ENCODE measurements at regions not wholly inside any gene's neighbourhood (a gene's known extent, or its start where the extent isn't known, plus 50 kb on each side); places are given as distances from the start of the nearest gene placed in this dataset.

DNA sequence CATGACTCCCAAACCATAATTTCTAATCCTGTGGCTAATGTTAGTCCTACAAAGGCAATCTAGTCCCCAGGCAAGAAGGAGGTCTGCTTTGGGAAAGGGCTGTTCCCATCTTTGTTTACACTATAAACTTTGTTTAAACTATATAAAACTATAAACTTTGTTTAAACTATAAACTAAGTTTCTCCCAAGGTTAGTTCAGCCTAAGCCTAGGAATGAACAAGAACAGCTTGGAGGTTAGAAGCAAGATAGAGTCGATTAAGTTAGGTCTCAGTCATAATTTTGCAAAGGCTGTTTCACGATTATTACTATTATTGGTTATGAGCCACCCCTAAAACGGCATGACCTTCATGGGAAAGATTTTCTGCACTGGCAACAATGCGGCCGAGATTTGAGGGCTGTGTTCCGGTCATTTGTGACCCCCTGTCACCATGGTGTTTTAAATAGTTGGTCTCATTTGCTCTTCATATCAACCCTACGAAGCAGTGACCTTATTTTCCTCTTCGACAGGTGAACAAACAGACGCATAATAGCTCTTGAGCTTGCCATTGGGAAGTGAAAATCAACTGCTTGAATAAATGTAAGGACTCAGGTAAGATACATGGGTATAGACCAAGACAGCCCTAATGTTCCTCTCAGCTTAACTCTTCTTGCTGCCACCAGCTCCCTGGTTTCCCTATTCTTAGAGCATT lies 322.6 kb upstream of the TMEM132C start:
- no peak for TF ChIP-seq POLR2A (IDR thresholded peaks at IDR 0.05)
- TF ChIP-seq, protein P1, sequence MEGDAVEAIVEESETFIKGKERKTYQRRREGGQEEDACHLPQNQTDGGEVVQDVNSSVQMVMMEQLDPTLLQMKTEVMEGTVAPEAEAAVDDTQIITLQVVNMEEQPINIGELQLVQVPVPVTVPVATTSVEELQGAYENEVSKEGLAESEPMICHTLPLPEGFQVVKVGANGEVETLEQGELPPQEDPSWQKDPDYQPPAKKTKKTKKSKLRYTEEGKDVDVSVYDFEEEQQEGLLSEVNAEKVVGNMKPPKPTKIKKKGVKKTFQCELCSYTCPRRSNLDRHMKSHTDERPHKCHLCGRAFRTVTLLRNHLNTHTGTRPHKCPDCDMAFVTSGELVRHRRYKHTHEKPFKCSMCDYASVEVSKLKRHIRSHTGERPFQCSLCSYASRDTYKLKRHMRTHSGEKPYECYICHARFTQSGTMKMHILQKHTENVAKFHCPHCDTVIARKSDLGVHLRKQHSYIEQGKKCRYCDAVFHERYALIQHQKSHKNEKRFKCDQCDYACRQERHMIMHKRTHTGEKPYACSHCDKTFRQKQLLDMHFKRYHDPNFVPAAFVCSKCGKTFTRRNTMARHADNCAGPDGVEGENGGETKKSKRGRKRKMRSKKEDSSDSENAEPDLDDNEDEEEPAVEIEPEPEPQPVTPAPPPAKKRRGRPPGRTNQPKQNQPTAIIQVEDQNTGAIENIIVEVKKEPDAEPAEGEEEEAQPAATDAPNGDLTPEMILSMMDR (IDR thresholded peaks at IDR 0.05), result no peak
- TF ChIP-seq POLR2AphosphoS5 (IDR thresholded peaks at IDR 0.05), result no peak
- no peak for TF ChIP-seq EP300 (IDR thresholded peaks at IDR 0.05)

All from stomach (tissue), 4 donors.